OCI-LY1 (cell line): ENCODE measurements at regions not wholly inside any gene's neighbourhood (a gene's known extent, or its start where the extent isn't known, plus 50 kb on each side); places are given as distances from the start of the nearest gene placed in this dataset.

ENCODE experiments used
- H2AFZ ChIP-seq: fragments of 200-600 bp; sonication (generic), shearing (Covaris generic); 2 replicates; pipeline ENCODE4 v1.6.0; 2014; ENCODE audit warnings: antibody characterized with exemption, mild to moderate bottlenecking, low read length
- H3F3A ChIP-seq: fragments of 200-600 bp; sonication (generic), shearing (Covaris generic); 2 replicates; pipeline ENCODE4 v1.6.0; 2014; ENCODE audit warnings: mild to moderate bottlenecking, antibody characterized with exemption, low read length, moderate library complexity; ENCODE audit not compliant: insufficient read depth
- H3K27ac ChIP-seq: fragments of 200-600 bp; sonication (generic); 2 replicates; pipeline ENCODE4 v1.5.1; 2014; ENCODE audit warnings: low read length, mixed run types, mild to moderate bottlenecking, low read depth; ENCODE audit not compliant: poor library complexity, severe bottlenecking
- H3K27me3 ChIP-seq: fragments of 200-600 bp; sonication (generic); 2 replicates; pipeline ENCODE4 v1.6.0; 2014; ENCODE audit warnings: antibody characterized with exemption, mild to moderate bottlenecking, low read length, moderate library complexity; ENCODE audit not compliant: insufficient read depth
- H3K36me3 ChIP-seq: fragments of 200-600 bp; sonication (generic); 2 replicates; pipeline ENCODE4 v1.6.1; 2014; ENCODE audit warnings: mild to moderate bottlenecking, antibody characterized with exemption, low read length, moderate library complexity, mixed read lengths; ENCODE audit not compliant: insufficient read depth
- H3K4me1 ChIP-seq: fragments of 200-600 bp; sonication (generic); 2 replicates; pipeline ENCODE4 v1.5.1; 2014; ENCODE audit warnings: mild to moderate bottlenecking, low read length, moderate library complexity; ENCODE audit not compliant: insufficient read depth, severe bottlenecking
- H3K4me2 ChIP-seq: fragments of 200-600 bp; sonication (generic), shearing (Covaris generic); 2 replicates; pipeline ENCODE4 v1.6.1; 2014; ENCODE audit warnings: low read length
- H3K4me3 ChIP-seq: fragments of 200-600 bp; sonication (generic); 2 replicates; pipeline ENCODE4 v1.5.1; 2014; ENCODE audit warnings: low read length, low read depth, mild to moderate bottlenecking, mixed read lengths; ENCODE audit not compliant: poor library complexity, severe bottlenecking
- H3K79me2 ChIP-seq: fragments of 200-600 bp; shearing (Covaris generic); 2 replicates; pipeline ENCODE4 v1.6.1; 2016; ENCODE audit warnings: mixed run types, low read length, mixed read lengths; ENCODE audit not compliant: insufficient read depth
- H3K9ac ChIP-seq: fragments of 200-600 bp; sonication (generic), shearing (Covaris generic); 2 replicates; pipeline ENCODE4 v1.6.1; 2014; ENCODE audit warnings: mild to moderate bottlenecking, low read length, mixed read lengths
- H3K9me2 ChIP-seq: fragments of 200-600 bp; sonication (generic), shearing (Covaris generic); 2 replicates; pipeline ENCODE4 v1.6.1; 2014; ENCODE audit warnings: low read depth, mild to moderate bottlenecking, low read length, mixed read lengths
- H3K9me3 ChIP-seq: fragments of 200-600 bp; shearing (Covaris generic); 2 replicates; pipeline ENCODE4 v1.6.1; 2014; ENCODE audit warnings: low read length, mixed read lengths
- H4K20me1 ChIP-seq: fragments of 200-600 bp; sonication (generic), shearing (Covaris generic); 2 replicates; pipeline ENCODE4 v1.6.0; 2016; ENCODE audit warnings: mild to moderate bottlenecking, low read length; ENCODE audit not compliant: insufficient read depth
- CTCF ChIP-seq: fragments of 200-600 bp; sonication (generic), shearing (Covaris generic); IDR thresholded peaks from 2 replicates; pipeline ENCODE4 v1.5.1; 2017; ENCODE audit warnings: mild to moderate bottlenecking, antibody characterized with exemption, low read length, moderate library complexity, mixed read lengths
- EZH2 ChIP-seq: fragments of 200-600 bp; sonication (generic), shearing (Covaris generic); IDR thresholded peaks from 2 replicates; pipeline ENCODE4 v1.8.0; 2017; ENCODE audit warnings: borderline replicate concordance, mixed run types, mild to moderate bottlenecking, antibody characterized with exemption, low read length, moderate library complexity, mixed read lengths

- Histone ChIP-seq H3K9me3 (no peaks in the 10 kb centered on the region), H4K20me1 (no peaks in the 10 kb centered on the region), H3K36me3 (no peaks in the 10 kb centered on the region), H2AFZ (no peak overlapping the region), H3K4me3 (no peak overlapping the region), H3K9me2 (no peaks in the 10 kb centered on the region), H3K4me1 (no peaks in the 10 kb centered on the region), H3K9ac (no peak overlapping the region), H3K4me2 (no peak overlapping the region), H3K27ac (no peak overlapping the region), H3F3A (no peaks in the 10 kb centered on the region), H3K27me3 (no peaks in the 10 kb centered on the region), H3K79me2 (no peaks in the 10 kb centered on the region)
- TF ChIP-seq CTCF, result no peak
- no peak for TF ChIP-seq EZH2
These were observed 51.2 kb upstream of the PRKG1 start for GRCh38 chr10:51022933-51023585.

- Histone ChIP-seq H3K4me2 (no peak overlapping the region), H3K27ac (no peak overlapping the region), H3K79me2 (no peaks in the 10 kb centered on the region)
These were observed 50.7 kb upstream of the PRKG1 start for GRCh38 chr10:51023636-51024035.

More at GRCh38 chr10:51023636-51024035, 50.7 kb upstream of the PRKG1 start:
- no peak overlapping the region for H3K4me3 ChIP-seq
- no peak for TF ChIP-seq EZH2
- H2AFZ ChIP-seq, result no peak overlapping the region
- H3K27me3 ChIP-seq, result no peaks in the 10 kb centered on the region
- no peaks in the 10 kb centered on the region for H3K36me3 ChIP-seq
- H3K9me2 ChIP-seq, result no peaks in the 10 kb centered on the region
- H3K4me1 ChIP-seq, result no peaks in the 10 kb centered on the region
- H3K9me3 ChIP-seq, result no peaks in the 10 kb centered on the region
- H4K20me1 ChIP-seq, result no peaks in the 10 kb centered on the region
- no peak overlapping the region for H3K9ac ChIP-seq
- no peaks in the 10 kb centered on the region for H3F3A ChIP-seq
